GM12892 (cell line): ENCODE measurements at regions not wholly inside any gene's neighbourhood (a gene's known extent, or its start where the extent isn't known, plus 50 kb on each side); places are given as distances from the start of the nearest gene placed in this dataset.
A peak's percentile ranks its signal among the peaks of the same experiment; 100 is the strongest.

Experiments used
- DNase-seq: peaks from one replicate; pipeline ENCODE4 v3.0.0; 2011; ENCODE audit not compliant: insufficient read length
- FAIRE-seq: peaks from 2 replicates; lab custom pipeline; 2011; peaks lifted over from hg19 to GRCh38; lab: Jason Lieb, UNC
- POLR2A ChIP-seq: IDR thresholded peaks from 2 replicates; pipeline ENCODE4 v1.6.1; 2011; ENCODE audit warnings: low read depth, low read length, control low read depth
- POLR2AphosphoS5 ChIP-seq: IDR thresholded peaks from 2 replicates; pipeline ENCODE4 v1.6.1; 2011; ENCODE audit warnings: low read depth, low read length, control low read depth
- TAF1 ChIP-seq: IDR thresholded peaks from 2 replicates; pipeline ENCODE4 v1.6.1; 2011; ENCODE audit warnings: low read depth, mild to moderate bottlenecking, control low read depth, low read length, borderline replicate concordance

DNA sequence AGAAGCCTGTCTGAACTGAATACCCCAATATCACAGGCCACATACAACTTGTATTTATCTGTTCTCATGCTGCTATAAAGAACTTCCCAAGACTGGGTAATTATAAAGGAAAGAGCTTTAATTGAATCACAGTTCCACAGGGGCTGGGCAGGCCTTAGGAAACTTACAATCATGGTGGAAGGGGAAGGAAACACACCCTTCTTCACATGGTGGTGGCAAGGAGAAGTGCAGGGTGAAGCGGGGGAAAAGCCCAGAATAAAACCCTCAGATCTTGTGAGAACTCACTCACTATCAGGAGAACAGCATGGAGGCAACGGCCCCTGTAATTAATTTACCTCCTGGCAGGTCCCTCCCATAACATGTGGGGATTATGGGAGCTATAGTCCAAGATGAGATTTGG is 50.3 kb upstream of the FNDC1 start:
- DNase-seq: no peak
- no peak for FAIRE-seq
- TF ChIP-seq POLR2AphosphoS5 (no peak), POLR2A (no peak), TAF1 (no peak)

DNA sequence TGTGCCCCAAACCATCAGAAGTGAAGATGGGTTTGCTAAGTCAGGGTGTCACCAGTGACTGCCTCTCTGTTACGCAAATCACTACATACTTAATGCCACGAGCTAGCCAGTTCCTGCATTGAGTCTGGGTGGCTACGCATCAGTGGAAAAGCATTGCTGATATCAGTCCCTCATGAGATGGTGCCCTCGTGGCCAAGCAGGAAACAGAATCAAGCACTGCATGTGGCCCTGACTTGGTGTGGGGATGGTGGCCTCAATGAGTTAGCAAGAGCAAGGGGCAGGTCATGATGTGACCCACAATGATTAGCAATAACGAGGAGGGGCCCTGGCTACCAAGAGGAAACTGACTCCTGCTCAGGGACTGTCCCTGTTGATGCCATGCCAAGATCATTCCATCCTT is 51.6 kb upstream of the FNDC1 start:
- no peak for DNase-seq
- FAIRE-seq: peak; percentile 14
- no peak for TF ChIP-seq POLR2A
- TF ChIP-seq POLR2AphosphoS5: no peak

DNA sequence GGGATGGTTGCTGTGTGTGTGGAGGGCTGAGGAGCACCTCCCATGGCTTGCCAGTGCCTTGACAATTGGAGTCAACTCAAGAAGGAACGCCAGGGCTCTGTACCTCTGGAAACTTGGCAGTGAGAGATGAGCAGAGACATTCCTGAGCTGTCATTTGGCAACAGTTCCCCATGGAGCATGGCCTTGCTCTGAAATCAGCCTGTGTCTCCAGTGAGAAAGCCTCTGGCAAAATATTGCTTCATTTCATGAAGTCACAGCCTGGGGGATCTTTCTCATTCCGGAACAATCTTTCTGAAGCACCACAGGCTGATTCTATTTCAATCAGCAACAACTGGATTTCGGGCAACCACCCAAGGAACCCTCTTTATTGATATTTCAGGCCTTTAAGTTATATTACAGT is 52.2 kb upstream of the FNDC1 start:
- FAIRE-seq: peak; percentile 14
- TF ChIP-seq POLR2AphosphoS5 (no peak), POLR2A (no peak), TAF1 (no peak)
- no peak for DNase-seq

DNA sequence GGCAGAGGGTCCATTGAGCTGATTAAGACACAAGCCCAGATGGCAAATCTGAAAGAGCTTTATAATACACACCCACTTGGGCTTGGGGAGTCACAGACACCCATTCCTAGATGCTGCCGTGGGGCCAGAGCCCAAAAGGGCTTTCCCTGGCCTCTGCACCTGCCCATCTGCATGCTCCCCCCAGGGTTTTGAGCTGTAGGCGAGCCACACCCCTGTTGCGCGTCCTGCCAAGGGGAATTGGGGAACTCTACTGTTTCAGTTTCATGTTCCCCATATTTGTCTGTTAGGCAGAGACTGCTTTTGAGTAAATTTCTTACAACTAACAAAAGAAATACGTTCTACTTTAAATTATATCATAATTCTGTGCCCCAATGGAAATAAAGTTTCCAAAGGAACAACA is 52.9 kb upstream of the FNDC1 start:
- TF ChIP-seq POLR2AphosphoS5 (no peak), TAF1 (no peak)
- no peak for DNase-seq
- FAIRE-seq: peak; percentile 92

DNA sequence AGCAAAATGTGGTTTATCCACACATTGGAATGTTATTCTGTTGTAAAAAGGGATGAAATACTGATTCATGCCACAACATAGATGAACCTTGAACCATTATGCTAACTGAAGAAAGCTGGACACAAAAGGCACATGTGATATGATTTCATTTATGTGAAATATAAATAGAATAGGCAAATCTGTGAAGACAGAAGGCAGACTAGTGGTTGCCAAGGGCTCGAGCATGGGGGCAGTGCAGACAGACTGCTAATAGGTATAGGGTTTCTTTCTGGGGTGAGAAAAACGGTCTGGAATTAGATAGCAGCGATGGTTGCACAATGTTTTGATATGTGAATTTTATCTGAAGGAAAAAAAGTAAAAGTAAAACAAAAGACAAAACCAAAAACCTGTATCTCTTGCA is 54.6 kb upstream of the FNDC1 start:
- no peak for FAIRE-seq
- DNase-seq: no peak
- TF ChIP-seq TAF1: no peak
- no peak for TF ChIP-seq POLR2AphosphoS5
- TF ChIP-seq POLR2A: no peak

DNA sequence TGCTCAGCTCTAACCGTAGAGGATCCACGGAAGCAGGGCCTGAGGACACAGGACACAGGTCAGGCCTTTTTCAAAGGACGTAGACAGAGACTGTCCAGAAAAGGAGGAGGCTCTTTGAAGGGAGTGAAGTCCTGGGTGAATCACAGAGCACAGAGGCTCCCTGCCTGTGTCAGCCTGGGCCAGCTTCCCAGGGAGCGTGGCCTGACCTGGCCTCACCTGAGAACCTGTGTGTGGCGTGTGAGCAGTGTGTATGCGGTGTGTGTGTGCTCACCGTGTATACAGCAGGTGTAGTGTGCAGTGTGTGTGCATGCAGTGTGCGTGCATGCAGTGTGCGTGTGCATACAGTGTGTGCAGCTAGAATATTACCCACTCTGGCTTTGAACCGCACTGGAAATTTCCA is 56.0 kb upstream of the FNDC1 start:
- DNase-seq (no peak), FAIRE-seq (no peak)
- TF ChIP-seq POLR2A (no peak), POLR2AphosphoS5 (no peak)

DNA sequence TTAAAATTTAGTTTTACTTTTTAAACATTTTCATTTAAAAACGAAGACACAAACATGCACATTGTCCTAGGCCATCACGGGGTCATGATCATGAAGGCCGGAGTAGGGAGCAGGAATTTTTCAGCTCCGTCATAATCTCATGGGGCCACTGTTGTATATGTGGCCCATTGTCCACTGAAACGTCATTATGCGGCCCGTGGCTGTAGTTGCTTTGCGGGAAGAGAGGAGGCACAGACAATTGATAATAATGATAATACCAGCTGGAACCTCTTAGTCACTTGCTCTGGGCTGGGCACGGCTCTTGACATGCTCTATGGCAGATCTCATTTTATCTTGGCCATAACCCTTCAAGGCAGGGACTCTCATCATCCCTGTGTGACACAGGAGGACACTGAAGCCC is 56.5 kb upstream of the FNDC1 start:
- no peak for DNase-seq
- no peak for FAIRE-seq
- TF ChIP-seq TAF1: no peak
- TF ChIP-seq POLR2AphosphoS5: no peak
- no peak for TF ChIP-seq POLR2A

DNA sequence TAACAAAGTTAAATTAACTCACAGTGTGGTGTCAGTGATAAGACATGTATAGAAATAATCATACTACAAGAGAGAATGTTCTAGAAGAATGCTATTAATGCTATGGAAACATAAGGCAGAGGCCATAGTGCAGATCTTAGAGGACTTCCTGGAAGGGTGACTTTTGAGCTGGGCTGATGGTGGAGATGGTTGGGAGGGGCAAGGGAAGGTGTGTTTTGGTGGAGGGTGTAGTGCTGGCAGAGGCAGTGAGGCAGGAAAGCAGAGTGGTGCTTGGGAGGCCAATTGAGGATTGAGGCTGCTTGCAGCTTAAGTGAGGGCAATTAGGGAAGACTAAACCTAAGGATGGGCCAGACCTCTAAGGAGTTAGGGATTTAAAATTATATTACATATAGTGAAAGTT is 58.5 kb upstream of the FNDC1 start:
- no peak for DNase-seq
- no peak for TF ChIP-seq TAF1
- no peak for TF ChIP-seq POLR2A
- no peak for TF ChIP-seq POLR2AphosphoS5
- peak; percentile 17 for FAIRE-seq

DNA sequence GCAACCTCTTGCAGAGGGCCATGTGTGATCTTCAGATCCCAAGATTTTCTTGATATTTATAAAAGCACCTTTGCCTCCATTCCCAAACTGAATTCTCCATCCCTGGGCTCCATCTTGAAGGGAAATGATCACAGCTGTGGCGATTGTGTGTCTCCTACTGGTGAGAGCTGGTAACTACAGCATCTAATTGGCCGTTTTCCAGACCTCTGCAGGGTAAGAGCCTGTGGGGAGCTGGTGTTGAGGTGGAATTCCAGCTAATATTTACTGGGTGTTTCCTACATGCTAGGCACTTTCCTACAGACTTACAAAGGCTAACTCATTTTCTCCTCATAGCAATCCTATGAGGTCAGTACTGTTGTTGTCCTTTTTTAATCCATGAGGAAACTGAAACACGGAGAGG is 59.2 kb upstream of the FNDC1 start:
- FAIRE-seq (peak; percentile 92), DNase-seq (no peak)
- TF ChIP-seq TAF1 (no peak), POLR2A (no peak), POLR2AphosphoS5 (no peak)

DNA sequence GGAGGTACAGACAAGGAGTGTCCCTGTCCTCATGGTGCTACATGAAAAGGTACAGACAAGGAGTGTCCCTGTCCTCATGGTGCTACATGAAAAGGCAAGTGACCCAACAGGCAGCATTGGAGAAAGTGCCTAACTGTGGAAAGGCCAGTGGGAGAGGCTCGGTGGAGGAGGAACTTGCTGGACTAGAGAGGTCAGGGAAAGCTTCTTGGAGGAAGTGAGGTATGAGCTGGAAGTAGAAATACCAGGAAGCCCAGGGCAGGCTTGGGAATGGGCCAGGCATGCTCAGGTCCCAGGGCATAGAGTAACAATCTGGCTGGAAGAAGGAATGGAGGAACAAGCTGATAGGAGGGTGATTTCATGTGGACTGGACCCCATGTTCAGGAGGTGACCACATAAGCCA is 59.8 kb upstream of the FNDC1 start:
- FAIRE-seq: peak; percentile 81
- TF ChIP-seq POLR2A: no peak
- no peak for TF ChIP-seq POLR2AphosphoS5
- no peak for TF ChIP-seq TAF1
- DNase-seq: no peak

DNA sequence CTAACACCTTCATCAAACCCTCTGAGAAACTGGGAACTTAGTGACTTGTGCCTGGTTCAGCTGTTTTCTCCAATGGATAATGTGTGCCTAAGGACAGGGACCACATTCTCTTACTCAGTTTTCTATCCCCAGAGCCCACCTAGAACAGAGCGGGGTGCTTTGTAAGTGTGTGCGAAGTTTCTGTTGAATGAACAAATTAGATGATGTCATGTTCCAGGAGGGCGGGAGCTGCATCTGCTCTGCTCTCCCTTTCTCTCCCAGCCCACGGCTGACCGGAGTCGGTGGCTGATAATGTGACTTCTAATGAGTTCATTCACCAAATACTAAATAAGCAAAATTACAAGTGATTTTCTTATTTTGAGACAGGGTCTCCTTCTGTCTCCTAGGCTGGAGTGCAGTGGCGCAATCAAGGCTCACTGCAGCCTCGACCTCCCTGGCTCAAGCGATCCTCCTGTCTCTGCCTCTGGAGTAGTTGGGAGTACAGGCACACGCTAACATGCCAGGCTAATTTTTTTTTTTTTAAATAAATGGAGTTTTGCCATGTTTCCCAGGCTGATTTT is 60.7 kb upstream of the FNDC1 start:
- FAIRE-seq: no peak
- no peak for TF ChIP-seq TAF1
- no peak for TF ChIP-seq POLR2AphosphoS5
- TF ChIP-seq POLR2A: no peak
- no peak for DNase-seq

DNA sequence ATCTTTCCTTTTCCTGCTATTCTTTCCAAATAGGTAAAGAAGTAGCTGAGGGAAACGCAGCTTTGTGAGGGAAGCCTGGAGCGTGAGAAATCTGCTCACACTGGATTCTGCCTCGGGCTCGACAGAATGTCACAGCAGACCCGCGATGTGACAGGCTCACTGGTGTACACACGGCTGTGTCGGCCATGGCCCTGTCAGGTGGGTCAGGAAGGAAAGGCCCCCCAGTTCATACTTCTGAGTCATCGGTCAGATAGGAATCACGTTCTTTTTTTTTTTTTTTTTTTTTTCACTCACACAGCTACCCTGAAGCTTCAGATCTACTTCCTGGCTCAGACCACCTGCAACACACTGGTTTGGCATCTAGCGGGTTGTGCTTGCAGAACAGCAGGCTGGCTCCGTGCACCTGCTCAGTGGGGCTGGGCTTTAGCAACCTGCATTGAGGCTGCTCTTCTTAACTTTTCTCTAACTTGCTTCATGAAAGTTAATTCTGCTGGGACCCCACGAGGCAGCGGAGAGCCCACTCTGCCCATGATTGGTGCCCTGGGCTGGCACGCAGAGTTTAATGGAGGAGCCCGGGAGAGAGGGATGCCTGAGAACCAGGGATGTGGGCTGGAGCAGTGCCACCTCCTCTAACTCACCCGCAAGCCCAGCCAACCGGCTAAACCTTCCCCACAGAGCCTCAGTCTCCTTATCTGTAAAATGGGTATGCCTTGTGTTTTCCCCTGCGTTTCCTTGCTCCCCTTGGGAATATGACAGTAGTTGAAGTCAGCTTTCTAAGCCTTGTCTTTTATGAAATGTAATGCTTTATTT is 61.5 kb upstream of the FNDC1 start:
- no peak for DNase-seq
- TF ChIP-seq POLR2A (no peak), POLR2AphosphoS5 (no peak), TAF1 (no peak)

More for the DNA sequence above, 61.5 kb upstream of the FNDC1 start:
- peak; percentile 73 for FAIRE-seq
